ENCODE measurements at regions not wholly inside any gene's neighbourhood (a gene's known extent, or its start where the extent isn't known, plus 50 kb on each side); places are given as distances from the start of the nearest gene placed in this dataset.

DNA sequence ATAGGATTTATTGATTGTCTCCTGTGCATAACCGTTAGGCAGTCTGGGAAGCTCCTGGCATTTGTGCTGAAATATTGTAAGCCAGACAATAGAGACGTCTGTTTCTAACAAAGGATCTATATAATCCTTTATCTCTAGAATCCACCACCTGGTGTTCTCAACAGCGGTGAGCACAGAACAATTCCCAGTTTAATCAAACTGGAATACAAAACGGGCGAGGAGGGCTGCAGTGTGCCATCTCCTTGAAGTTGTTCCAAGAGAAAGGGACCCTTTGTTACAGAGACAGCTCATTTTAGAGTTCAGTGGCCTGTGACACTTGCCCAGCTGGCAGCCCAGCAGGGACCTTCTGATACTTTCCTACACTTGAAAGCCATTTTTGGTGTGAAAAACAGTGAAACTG, 162.8 kb upstream of the IVNS1ABP start:
- CTCF ChIA-PET: interaction anchor here (0.7 kb wide), 1 partner anchor 353 kb away, joined by 4 read pairs; no protein-coding TSS in a partner anchor
- TF ChIP-seq HDGF (IDR thresholded peaks at IDR 0.05; ENCODE audit: borderline replicate concordance): no peak
- TF ChIP-seq, protein P1, sequence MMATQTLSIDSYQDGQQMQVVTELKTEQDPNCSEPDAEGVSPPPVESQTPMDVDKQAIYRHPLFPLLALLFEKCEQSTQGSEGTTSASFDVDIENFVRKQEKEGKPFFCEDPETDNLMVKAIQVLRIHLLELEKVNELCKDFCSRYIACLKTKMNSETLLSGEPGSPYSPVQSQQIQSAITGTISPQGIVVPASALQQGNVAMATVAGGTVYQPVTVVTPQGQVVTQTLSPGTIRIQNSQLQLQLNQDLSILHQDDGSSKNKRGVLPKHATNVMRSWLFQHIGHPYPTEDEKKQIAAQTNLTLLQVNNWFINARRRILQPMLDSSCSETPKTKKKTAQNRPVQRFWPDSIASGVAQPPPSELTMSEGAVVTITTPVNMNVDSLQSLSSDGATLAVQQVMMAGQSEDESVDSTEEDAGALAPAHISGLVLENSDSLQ (IDR thresholded peaks at IDR 0.05): no peak
- no peak for TF ChIP-seq NFRKB (IDR thresholded peaks at IDR 0.05)
- TF ChIP-seq ARNT (IDR thresholded peaks at IDR 0.05): no peak
- no peak for TF ChIP-seq FOXM1 (IDR thresholded peaks at IDR 0.05; ENCODE audit: borderline replicate concordance)
- no peak for TF ChIP-seq ZNF384 (IDR thresholded peaks at IDR 0.05)
- no peak for TF ChIP-seq CTBP1 (IDR thresholded peaks at IDR 0.05; ENCODE audit: borderline replicate concordance)
- no peak for TF ChIP-seq SP1 (IDR thresholded peaks at IDR 0.05)
- TF ChIP-seq BHLHE40 (IDR thresholded peaks at IDR 0.05; ENCODE audit: borderline replicate concordance): no peak
- no peak for TF ChIP-seq FOXK2 (IDR thresholded peaks at IDR 0.05)
- TF ChIP-seq LEF1 (IDR thresholded peaks at IDR 0.05; ENCODE audit: borderline replicate concordance): no peak
- TF ChIP-seq SUZ12 (IDR thresholded peaks at IDR 0.05): no peak
- TF ChIP-seq FOXA1 (IDR thresholded peaks at IDR 0.05): no peak
- TF ChIP-seq TARDBP (IDR thresholded peaks at IDR 0.05): no peak
- no peak for TF ChIP-seq ELF4 (IDR thresholded peaks at IDR 0.05)
- TF ChIP-seq L3MBTL2 (conservative IDR thresholded peaks at IDR 0.05): no peak
- POLR2A ChIA-PET: no interaction called here
- no peak for DNase-seq (ENCODE audit: extremely low spot score)

DNA sequence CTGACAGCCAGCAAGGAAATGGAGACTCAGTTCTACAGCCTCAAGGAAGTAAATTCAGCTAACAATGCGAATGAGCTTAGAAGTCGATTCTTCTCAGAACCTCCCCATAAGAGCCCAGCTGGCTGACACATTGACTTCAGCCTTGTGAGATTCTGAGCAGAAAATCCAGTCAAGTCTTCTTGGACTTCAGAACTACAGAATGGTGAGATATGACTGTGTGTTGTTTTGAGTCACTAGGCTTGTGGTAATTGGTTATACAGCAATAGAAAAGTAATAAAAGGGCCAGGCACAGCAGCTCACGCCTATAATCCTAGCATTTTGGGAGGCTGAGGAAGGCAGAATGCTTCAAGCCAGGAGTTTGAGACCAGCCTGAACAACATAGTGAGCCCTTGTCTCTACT, 161.8 kb upstream of the IVNS1ABP start:
- TF ChIP-seq, protein P1 (IDR thresholded peaks at IDR 0.05): no peak
- no peak for TF ChIP-seq FOXK2 (IDR thresholded peaks at IDR 0.05)
- no peak for TF ChIP-seq TARDBP (IDR thresholded peaks at IDR 0.05)
- TF ChIP-seq HDGF (IDR thresholded peaks at IDR 0.05; ENCODE audit: borderline replicate concordance): no peak
- no peak for TF ChIP-seq CTBP1 (IDR thresholded peaks at IDR 0.05; ENCODE audit: borderline replicate concordance)
- no peak for TF ChIP-seq SP1 (IDR thresholded peaks at IDR 0.05)
- no peak for TF ChIP-seq SUZ12 (IDR thresholded peaks at IDR 0.05)
- no peak for TF ChIP-seq L3MBTL2 (conservative IDR thresholded peaks at IDR 0.05)
- TF ChIP-seq ZNF384 (IDR thresholded peaks at IDR 0.05): no peak
- no peak for TF ChIP-seq LEF1 (IDR thresholded peaks at IDR 0.05; ENCODE audit: borderline replicate concordance)
- TF ChIP-seq ARNT (IDR thresholded peaks at IDR 0.05): no peak
- no peak for TF ChIP-seq FOXM1 (IDR thresholded peaks at IDR 0.05; ENCODE audit: borderline replicate concordance)
- no peak for TF ChIP-seq ELF4 (IDR thresholded peaks at IDR 0.05)
- TF ChIP-seq NFRKB (IDR thresholded peaks at IDR 0.05): no peak
- TF ChIP-seq BHLHE40 (IDR thresholded peaks at IDR 0.05; ENCODE audit: borderline replicate concordance): no peak
- TF ChIP-seq FOXA1 (IDR thresholded peaks at IDR 0.05): no peak
- ChIA-PET POLR2A (no interaction called here), CTCF (no interaction called here)
- no peak for DNase-seq (ENCODE audit: extremely low spot score)

DNA sequence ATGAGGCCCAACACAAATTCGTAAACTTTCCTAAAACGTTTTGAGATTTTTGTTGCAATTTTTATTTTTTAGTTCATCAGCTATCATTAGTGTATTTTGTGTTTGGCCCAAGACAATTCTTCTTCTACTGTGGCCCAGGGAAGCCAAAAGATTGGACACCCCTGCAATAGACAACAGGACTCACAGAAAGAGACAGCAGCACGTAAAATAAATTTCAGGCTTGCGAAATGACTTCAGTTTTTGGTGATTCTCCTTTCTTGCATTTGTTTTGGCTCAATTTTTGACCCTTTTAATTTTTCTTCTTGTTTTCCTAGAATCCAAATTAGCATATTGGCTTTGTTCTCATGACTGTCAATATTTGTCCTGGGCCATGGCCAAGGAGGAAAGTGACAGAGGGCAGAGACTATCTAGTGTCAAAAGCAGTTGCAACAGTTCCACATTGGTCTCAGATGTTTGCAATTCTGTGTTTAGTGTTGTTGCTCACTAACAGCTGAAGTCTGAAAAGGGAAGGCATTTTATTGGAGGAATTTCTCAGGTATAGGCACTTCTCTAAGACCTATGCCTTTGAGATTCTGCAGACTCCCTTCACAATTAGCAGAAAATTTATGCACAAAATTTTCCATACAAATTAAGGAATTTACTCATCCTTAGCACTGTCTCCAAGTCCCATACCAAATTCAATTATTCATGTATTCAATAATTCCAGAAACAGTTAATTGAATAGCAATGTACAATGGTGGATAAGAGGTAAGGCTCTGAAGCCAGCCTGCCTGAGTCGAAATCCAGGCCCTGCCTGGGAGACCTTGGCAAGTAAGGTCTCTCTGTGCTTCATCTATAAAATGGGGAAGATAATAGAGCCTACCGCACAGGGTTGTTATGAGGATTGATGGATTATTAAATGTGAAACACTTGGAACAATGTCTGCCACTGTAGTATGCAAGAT, 160.9 kb upstream of the IVNS1ABP start:
- POLR2A ChIA-PET: no interaction called here
- no peak for TF ChIP-seq LEF1 (IDR thresholded peaks at IDR 0.05; ENCODE audit: borderline replicate concordance)
- no peak for TF ChIP-seq TARDBP (IDR thresholded peaks at IDR 0.05)
- TF ChIP-seq, protein P1 (IDR thresholded peaks at IDR 0.05): no peak
- TF ChIP-seq HDGF (IDR thresholded peaks at IDR 0.05; ENCODE audit: borderline replicate concordance): no peak
- no peak for TF ChIP-seq ZNF384 (IDR thresholded peaks at IDR 0.05)
- no peak for TF ChIP-seq FOXA1 (IDR thresholded peaks at IDR 0.05)
- no peak for TF ChIP-seq SUZ12 (IDR thresholded peaks at IDR 0.05)
- DNase-seq (ENCODE audit: extremely low spot score): no peak
- CTCF ChIA-PET: no interaction called here

DNA sequence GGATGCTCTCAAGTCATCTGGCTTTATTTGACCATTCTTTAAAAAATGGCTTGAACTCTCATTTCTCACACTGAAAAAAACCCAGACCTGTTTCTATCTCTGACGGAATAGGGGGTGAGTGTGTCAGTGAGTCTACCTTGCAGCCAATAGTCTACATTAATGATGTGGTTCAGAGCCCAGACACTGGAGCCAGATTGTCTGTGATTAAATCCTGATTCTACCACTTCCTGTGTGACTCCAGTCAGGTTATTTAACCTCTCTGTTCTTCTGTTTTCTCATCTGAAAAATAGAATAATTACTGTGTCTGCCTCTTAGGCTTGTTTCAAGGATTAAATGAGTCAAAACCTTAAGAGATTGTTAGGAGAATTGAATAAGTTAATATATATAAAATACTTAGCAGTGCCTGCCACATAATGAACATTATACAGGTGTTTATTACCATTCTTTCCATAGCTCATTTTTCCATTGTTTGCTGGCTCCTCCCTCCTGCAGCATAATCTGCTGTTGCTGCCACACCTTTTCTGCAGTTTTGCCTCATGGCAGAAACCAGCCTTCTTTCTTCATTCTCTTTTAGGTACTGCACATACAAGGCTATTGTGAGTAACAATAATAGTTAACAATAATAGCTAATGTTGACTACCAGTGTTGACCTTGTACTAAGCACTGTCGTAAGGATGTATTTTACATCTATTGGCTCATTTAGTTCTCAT, 157.6 kb upstream of the IVNS1ABP start:
- DNase-seq (ENCODE audit: extremely low spot score): no peak
- POLR2A ChIA-PET: no interaction called here
- CTCF ChIA-PET: no interaction called here
- TF ChIP-seq BHLHE40 (IDR thresholded peaks at IDR 0.05; ENCODE audit: borderline replicate concordance) (no peak), NFRKB (IDR thresholded peaks at IDR 0.05) (no peak), SUZ12 (IDR thresholded peaks at IDR 0.05) (no peak), ELF4 (IDR thresholded peaks at IDR 0.05) (no peak), ZNF384 (IDR thresholded peaks at IDR 0.05) (no peak), CTBP1 (IDR thresholded peaks at IDR 0.05; ENCODE audit: borderline replicate concordance) (no peak), SP1 (IDR thresholded peaks at IDR 0.05) (no peak), L3MBTL2 (conservative IDR thresholded peaks at IDR 0.05) (no peak), FOXA1 (IDR thresholded peaks at IDR 0.05) (no peak), LEF1 (IDR thresholded peaks at IDR 0.05; ENCODE audit: borderline replicate concordance) (no peak), HDGF (IDR thresholded peaks at IDR 0.05; ENCODE audit: borderline replicate concordance) (no peak), FOXK2 (IDR thresholded peaks at IDR 0.05) (no peak)
- TF ChIP-seq, protein P1 (IDR thresholded peaks at IDR 0.05): no peak

DNA sequence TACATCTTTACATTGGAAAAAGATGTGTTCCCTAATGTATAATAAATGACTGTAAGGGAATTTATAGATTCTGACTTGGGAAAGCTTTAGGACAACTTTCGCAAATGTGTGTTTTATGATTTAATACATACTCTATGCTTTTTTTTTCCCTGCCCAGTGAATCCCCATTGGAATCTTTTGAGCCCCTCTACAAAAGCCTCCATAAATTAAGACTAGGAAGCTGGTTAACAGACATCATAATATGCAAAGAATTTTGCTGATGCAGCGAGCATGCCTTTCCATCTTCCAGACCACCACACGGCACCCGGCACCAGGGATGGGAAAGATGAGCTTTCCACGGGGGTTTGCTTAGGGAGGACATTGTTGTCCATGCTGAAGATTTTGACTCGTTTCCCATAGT, 156.1 kb upstream of the IVNS1ABP start:
- no peak for TF ChIP-seq CTBP1 (IDR thresholded peaks at IDR 0.05; ENCODE audit: borderline replicate concordance)
- no peak for TF ChIP-seq FOXK2 (IDR thresholded peaks at IDR 0.05)
- no peak for TF ChIP-seq TARDBP (IDR thresholded peaks at IDR 0.05)
- TF ChIP-seq BHLHE40 (IDR thresholded peaks at IDR 0.05; ENCODE audit: borderline replicate concordance): no peak
- TF ChIP-seq ARNT (IDR thresholded peaks at IDR 0.05): no peak
- POLR2A ChIA-PET: no interaction called here
- CTCF ChIA-PET: no interaction called here
- no peak for DNase-seq (ENCODE audit: extremely low spot score)
